Middle frontal gyrus (tissue), 1 donor: ENCODE measurements at regions not wholly inside any gene's neighbourhood (a gene's known extent, or its start where the extent isn't known, plus 50 kb on each side); places are given as distances from the start of the nearest gene placed in this dataset.
"Not testable (repeated sequence)": the region's sequence is repeated elsewhere in the genome, so short reads cannot be mapped to it uniquely, and the experiment has no call there.

ENCODE experiments used
- DNase-seq: peaks from one replicate; pipeline ENCODE4 v3.0.0-alpha.2; 2015; ENCODE audit warnings: low spot score; ENCODE audit errors: extremely low spot score

DNA sequence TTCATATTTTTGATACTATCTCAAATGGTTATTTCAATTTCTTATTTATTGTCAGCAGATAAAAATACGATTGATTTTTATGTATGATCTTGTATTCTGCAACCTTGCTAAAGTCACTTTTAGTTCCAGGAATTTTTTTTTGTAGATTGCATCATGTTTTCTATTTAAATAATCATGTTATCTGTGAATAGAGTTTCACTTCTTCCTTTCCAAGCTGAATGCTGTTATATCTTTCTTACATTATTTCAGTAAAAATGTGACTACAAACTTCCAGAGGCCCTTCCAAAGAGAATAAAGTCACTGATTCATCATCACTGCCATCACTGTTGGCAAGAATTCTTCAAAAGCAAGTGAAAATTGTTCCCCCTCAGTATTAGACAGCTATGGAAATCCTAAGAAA is 104.7 kb upstream of the RAP1B start:
- no peak for DNase-seq

DNA sequence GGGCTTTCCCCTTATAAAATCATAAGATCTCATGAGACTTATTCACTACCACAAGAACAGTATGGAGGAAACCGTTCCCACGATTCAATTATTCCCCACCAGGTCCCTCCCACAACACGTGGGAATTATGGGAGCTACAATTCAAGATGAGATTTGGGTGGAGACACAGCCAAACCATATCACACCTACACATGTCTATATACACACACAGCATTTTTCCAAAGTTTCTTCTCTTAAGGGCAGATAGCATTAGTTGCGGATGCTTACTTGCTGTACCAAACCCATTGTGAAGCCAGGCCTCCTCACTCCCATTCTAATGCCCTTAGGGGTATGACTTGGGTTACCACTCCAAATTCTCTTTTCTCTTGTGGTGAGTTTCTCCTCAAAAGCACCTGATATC is 104.1 kb upstream of the RAP1B start:
- no peak for DNase-seq

DNA sequence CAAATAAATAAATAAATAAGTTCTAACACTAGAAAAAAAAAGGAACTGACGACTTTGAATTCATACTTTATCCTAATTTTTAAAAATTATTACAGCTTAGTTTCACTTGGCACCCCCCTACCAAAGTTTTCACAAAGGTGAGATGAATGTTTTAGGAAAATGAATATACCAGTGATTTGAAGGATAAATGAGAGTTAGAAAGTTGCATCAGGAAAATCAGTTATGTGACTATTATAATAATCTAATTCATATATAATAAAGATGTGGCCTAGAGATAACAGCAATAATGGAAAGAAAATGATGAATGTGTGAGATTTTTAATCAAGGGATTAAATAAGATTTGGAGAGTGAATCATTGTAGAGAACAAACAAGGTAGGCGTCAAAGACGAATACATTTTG is 103.0 kb upstream of the RAP1B start:
- DNase-seq = no peak

DNA sequence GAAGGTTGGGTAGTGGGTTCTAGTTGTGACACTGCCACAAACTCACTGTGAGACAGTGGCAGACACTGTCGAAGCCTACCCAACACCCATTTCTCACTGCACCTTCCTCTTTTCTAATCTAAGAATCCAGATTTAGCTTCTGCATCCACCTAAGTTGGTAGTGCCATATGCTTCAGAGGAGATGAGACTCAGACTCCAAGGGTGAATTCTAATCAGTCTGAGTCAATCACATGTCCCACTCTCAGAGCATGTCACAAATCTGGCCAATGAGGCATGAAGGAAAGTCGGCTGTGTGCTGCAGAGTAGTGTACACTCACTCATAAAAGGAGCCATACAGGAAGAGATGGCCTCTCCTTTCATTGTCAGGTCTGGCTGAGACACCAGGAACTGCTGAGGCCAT is 102.1 kb upstream of the RAP1B start:
- DNase-seq = no peak

DNA sequence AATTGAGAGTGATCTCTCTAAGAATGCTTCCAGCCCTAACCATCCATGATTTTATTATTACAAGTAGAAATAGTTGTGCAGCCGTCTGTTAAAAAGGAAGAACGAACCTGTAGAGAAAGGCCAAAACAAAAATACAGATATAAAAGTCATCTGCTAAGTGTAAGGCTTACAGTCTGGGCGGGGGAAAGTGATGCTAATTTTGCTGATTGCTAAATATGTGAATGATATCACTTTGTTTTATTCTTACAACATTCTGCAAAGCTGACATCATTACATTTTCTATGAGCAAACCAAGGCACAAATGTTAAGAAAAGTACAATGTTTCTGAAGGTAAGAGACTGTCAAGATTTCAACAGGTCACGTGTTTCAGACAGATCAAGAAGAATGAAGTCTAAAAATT is 101.5 kb upstream of the RAP1B start:
- DNase-seq = no peak

DNA sequence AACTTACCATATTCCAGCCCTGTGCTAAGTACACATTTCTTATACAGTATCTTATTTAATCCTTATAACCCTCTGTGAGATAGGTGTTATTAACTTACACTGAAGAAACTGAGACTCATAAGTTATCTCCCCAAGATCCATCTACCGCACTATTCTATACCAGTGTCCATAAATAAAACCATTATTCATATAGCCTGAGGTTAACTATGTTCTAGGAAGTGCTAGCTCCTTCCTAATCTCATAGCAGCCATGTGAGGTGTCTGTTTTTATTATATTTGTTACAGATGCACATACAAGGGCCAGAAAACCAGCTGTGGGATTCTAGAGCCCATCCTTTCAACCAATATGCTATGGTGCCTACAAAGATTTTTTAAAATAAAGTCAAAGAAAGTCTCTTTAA is 100.3 kb upstream of the RAP1B start:
- DNase-seq = no peak

DNA sequence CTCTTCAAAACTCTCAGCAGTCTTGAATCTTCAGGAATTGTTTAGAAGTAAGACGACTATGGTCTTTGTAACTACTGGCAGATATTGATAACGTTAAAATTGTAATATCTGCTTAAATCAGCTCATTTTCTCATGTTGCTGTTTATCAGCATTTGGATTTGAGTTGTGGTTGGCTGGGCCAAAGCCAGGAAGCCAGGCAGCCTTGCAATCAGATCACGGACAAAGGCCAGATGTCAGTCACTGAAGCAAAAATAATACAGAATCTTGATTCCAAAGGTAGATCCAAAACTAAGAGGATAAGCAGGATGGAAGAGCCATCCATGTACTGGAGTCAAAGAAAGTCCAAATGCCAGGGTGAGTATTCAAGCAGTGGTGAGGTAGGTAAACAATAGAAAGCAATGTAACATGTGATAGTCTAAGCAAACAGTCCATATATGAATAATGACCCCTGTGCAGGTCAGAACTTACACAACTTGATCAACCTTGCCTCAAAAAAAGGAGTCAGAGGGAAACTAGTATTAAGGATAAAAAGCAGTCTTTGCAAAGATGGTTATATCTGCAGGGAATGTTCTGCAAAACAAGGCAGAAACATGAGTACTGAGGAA is 95.8 kb upstream of the RAP1B start:
- DNase-seq = no peak

DNA sequence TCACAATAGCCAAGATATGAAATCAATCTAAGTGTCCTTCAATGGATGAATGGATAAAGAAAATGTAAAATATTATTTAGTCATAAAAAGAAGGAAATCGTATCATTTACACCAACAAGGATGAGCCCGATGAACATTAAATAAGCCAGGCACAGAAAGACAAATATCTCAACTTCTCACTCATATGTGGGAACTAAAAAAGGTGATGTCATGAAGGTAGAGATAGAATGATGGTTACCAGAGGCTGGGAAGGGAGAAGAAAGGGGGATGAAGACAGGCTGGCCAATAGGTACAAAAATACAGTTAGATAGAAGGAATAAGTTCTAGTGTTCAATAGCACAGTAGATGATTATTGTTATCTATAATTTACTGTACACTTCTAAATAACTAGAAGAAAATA is 94.9 kb upstream of the RAP1B start:
- DNase-seq = no peak

DNA sequence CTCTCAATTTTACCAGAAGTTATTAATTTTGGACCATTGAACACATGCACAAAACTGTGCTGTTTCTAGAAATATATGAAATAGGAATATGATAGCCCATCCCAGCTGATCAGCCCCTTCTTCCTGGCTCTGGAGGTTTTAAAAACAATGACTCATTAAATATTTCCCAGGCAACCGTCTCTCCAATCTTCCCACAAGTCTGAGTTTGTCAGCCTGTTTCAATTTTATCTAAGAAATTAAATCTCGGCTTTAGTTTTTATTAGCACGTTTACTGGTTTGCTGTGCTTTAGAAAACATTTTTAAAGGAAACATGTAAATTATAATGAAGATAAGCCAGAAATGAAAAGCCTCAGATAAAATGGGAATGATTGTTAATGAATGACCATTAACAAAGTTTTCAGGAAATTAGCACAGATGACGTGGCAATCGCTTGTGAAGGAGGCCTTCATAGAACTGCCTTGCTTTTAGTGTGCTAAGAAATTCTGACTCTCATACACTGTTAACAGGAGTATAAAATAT is 89.3 kb upstream of the RAP1B start:
- no peak for DNase-seq

DNA sequence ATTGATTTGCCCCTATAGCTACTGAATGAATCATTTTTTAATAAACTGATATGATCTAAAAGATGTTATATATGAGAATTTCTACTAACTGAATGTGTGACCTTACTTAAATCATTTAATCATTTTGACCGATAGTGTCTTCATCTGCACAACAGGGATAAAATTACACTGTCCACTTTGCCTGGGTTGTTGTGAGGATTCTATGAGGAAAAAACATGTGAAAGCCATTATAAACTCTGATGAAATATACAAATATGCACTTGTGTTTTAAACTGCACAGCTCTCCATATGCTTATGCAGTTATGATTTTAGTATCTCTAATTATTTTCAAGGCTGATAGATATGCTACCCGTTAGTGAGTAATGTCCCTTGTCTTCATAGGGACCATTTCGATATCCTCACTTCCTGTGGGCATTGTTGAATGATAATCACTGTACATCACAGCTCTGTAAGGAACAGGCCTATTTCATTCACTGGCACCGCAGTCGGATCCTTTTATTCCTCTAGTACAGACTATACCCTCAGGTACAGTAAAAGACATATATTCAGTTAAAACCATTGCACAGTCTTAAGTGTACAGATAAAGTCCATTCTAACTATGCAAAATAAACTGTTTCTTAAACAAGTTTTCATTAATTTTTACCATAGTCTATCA is 88.7 kb upstream of the RAP1B start:
- no peak for DNase-seq

DNA sequence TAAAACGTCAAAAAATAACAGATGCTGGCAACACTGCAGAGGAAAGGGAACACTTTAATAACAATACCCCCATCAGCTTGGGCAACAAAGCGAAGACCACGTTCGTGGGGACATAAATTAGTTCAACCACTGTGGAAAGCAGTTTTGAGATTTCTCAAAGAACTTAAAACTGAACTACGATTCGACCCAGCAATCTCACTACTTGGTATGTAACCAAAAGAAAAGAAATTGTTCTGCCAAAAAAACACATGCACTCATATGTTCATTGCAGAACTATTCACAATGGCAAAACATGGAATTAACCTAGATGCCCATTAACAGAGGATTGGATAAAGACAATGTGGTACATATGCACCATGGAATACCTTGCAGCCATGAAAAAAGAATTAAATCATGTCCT is 81.2 kb upstream of the RAP1B start:
- no peak for DNase-seq

DNA sequence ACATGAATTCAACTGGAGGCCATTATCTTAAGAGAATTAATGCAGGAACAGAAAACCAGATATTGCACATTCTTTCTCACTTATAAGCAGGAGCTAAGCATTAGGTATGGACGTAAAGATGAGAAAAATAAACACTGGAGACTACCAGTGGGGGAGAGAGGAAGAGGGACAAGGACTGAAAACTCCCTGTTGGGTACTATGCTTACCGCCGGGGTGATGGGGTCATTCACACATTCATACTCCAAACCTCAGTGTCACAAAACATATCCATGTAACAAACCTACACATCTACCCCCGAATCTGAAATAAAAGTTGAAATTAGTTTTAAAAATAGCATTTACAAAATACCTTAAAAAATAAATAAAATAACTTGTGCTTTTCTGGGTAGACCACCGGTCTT is 80.8 kb upstream of the RAP1B start:
- DNase-seq = no peak

DNA sequence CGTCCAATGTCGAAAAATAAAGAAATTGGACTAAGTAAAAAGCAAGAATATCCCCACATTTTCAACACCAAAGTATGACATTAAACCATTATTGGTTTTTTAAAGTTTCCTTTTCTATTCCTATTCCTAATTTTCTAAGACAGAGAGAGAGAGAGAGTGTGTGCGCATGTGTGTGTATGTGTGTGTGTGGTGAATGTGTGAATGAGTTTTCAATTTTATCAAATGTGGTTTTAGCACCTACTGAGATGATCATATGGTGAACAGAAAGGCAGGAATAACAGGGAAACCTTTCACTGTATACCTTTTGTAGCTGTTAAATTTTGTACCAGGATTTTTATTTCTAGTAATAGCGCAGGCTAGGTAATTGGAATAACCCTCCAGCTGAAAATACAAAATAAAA is 80.4 kb upstream of the RAP1B start:
- no peak for DNase-seq

DNA sequence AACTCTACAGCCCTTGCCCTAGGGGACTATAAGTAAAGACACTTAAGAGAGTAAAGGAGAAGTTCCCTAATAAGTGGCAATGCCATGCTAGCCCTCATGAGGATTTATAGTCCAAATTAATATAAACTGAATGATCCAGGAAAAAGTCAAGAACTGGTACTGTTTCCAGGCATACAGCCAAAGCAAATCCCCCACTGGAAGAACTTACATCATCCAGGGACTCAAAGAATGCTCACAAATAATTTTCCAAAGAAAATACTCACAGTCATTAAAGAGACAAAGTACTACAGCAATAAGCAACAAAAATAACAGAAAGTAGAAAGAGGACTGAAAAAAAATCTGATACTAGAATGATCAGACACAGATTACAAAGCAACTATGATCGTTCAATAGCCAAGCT is 79.7 kb upstream of the RAP1B start:
- no peak for DNase-seq

DNA sequence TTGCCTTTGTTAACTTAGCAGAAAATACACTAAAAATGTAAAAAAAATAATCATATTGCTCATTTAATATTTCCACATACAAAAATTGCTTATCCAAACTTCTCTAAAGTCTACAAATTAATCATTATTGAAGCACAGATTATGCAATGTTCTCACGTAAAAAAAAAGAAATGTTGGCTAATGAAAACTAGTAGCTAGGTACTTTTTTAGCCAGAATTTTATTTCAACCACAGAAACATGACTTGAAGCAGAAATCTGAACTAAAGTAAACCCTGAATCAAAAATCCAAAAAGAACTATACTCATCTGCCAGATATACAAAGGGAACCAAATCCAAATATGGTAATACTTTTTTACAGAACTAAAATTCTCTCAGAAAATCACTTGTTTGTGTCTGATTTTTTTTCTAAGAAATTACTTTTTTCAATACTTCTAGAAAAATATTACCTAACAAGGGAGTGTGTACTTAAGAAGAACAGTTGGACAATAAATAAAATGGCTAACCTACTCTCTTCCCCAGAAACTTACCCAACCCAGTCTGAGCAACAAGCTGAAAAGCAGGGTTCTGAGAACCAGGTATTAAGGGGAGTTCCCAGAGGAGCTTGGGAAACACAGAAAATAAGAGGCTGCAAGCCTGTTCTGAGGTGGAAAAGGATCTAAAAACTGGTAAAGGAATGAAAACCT is 78.4 kb upstream of the RAP1B start:
- DNase-seq = no peak

DNA sequence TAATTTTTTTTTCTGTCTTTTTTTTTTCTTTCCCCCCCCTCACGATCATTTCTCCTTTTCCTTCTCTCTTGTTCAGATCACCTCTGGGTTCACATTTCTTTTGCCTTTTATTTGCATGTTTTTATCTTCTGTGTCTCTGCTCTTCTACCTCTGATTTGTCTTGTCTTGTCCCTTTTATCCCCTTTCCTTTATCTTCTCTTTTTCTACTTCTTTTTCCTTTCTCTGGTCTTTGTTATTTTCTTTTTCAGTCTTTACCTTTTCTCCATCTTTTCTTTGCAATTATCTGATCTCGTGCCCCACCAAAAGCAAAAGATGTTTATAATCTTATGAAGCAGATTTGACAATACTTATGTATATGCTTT is 77.8 kb upstream of the RAP1B start:
- no peak for DNase-seq

DNA sequence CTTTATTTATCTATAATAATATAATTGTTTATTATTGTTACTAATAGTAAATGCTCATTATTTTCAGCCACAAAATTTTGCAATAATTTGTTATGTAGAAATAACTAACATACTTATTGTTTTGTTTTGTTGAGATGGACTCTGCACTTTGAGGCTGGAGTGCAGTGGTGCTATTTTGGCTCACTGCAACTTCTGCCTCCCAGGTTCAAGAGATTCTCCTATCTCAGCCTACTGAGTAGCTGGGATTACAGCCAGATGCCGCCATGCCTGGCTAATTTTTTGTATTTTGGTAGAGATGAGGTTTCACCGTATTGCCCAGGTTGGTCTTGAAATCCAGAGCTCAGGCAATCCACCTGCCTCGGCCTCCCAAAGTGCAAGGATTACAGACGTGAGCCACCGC is 76.6 kb upstream of the RAP1B start:
- DNase-seq = no peak

DNA sequence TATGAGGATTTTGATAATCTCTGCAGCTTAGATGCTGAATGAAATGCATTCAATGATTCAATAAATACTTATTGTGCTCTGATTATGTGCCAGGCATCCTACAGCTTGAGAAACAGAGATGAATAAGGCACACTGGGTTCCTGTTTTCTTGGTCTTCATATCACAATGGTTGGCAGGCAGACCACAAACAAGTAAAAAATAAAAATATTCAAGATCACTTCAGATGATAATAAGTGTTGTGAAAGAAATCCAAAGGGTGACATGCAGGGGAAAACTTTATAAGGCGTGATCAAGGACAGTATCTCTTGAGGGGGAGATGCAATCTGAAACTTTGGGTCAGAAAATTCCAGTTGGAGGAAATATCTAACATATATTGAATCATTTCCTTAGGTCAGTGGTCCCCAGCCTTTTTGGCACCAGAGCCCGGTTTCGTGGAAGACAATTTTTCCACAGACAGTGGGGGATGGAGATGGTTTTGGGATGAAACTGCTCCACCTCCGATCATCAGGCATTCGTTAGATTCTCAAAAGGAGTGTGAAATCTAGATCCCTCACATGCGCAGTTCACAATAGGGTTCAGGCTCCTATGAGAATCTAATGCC is 73.7 kb upstream of the RAP1B start:
- no peak for DNase-seq

DNA sequence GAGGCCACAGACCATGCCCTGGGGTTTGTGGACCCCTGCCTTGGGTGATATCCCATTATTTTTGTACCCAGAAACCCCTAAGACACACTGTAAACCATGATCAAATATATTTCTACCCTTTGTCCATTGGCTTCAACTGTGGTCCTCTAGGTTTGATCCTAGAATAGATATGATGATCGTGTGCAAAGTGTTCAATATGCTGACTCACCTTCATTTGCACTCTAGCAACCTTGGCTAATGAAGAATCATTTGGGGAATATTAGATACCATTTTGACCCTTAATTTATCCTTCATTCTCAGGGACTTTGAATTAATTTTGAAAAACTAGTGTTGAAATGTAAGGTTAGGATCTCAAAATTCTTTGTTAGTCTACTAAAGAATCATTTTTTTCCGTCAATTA is 73.1 kb upstream of the RAP1B start:
- DNase-seq = no peak

DNA sequence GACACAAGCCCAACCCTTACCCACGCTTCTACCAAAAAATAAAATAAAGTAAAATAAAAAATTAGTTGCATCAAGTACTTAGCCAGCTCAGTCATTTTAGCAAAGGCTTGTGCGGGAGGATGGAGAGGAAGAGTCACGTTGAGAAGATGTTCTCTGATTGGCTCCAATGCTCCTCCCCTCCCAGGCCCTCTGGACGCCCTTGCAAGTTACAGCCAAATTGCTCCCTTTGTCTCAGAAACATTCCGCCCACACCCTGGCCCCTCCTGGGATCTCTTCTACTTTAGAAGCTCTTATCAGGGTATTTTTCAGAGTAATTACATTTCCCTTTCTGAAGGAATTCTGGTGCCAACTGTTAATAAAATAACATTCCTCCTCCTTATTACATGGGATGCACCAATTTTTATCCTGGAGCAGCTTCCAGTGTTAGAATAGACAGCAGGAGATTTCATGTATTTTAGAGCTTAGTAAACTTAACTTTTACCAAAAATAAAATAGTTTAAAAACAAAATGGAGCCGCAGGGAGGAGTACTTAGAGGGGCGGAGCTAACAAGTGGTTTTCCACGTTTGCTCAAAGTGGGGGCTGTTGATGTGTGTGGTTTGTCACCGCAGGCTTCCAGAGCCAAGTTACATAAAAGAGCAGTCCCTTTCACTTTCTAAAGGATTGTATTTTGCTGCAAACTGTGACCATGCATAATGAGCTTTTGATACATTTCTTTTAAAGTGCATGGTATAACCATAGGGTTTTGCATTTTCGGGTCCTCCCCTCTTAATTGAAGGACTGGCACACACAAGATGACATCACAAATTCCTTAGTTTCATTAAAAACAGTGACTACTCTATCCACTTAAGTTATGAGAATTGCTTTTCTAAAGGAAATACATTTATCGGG is 71.7 kb upstream of the RAP1B start:
- DNase-seq = no peak

DNA sequence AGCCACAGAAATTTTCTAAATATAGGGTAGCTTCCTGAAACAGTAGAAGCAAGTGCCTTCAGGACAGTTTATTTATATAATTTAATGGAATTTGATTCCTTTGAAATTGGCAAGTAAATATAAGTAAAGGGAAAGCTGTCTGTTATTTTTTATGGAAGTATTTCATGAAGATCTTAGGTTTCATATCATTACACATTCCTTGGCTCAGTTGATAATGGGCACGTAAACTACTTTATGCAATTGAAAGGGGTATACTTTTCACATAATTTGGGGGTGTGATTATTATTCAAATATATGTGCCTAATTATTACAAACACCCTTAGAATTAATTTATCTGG is 71.1 kb upstream of the RAP1B start:
- DNase-seq = no peak

DNA sequence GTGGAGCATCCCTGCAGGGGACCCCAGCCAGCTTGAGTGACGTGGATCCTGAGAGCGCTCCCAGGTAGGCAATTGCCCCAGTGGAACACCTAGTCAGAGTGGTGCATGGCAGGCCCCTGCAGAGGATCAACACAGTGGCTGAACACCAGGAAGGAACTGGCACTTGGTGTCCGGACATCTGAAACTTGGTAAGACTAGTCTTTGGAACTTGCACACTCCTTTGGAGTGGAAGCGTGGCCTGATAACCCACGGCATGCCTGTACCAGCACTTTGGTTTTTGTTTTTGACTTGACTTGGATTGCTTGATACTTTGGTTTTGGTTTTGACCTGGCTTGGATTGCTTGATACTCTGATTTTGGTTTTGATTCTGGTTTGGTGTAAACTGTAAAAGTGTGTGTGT is 69.9 kb upstream of the RAP1B start:
- not testable (repeated sequence) for DNase-seq
